CD14-positive monocyte (primary cell): ENCODE measurements at regions not wholly inside any gene's neighbourhood (a gene's known extent, or its start where the extent isn't known, plus 50 kb on each side); places are given as distances from the start of the nearest gene placed in this dataset.
A peak's percentile ranks its signal among the peaks of the same experiment; 100 is the strongest.

ENCODE experiments used
- DNase-seq, 3 donors: peaks; one replicate each; pipeline ENCODE4 v3.0.0-alpha.2; 2011 to 2022
- H2AFZ ChIP-seq: 2 replicates; pipeline ENCODE4 v1.6.0; 2012; ENCODE audit warnings: mild to moderate bottlenecking, low read depth, low read length, inconsistent platforms; ENCODE audit not compliant: insufficient read depth, poor library complexity, severe bottlenecking
- H3K27ac ChIP-seq, 2 donors: 1 replicate in 1 of 2; 2 replicates in 1 of 2; pipeline ENCODE4 v1.5.1; 2012 to 2013; ENCODE audit warnings: low read length in 2 of 2, control low read depth in 1 of 2, inconsistent platforms in 1 of 2, low read depth in 1 of 2, mild to moderate bottlenecking in 1 of 2
- H3K27me3 ChIP-seq, 2 donors: one replicate each; pipeline versions ENCODE4 v1.6.0 to v1.6.1; 2011 to 2013; ENCODE audit warnings: low read length in 2 of 2; ENCODE audit not compliant: control insufficient read depth in 2 of 2, insufficient read depth in 2 of 2
- H3K36me3 ChIP-seq, 2 donors: replicated peaks in 1 of 2; 1 replicate in 1 of 2; 2 replicates in 1 of 2; pipeline versions ENCODE4 v1.5.1 to v1.6.1; 2012 to 2013; ENCODE audit warnings: low read length in 2 of 2, control low read depth in 1 of 2, inconsistent platforms in 1 of 2, mild to moderate bottlenecking in 1 of 2; ENCODE audit not compliant: insufficient read depth in 2 of 2, control insufficient read depth in 1 of 2
- H3K4me1 ChIP-seq, 2 donors: 1 replicate in 1 of 2; 2 replicates in 1 of 2; pipeline versions ENCODE4 v1.5.1 to v1.6.1; 2012 to 2013; ENCODE audit warnings: low read length in 2 of 2, control low read depth in 1 of 2, inconsistent platforms in 1 of 2, mild to moderate bottlenecking in 1 of 2, moderate library complexity in 1 of 2; ENCODE audit not compliant: insufficient read depth in 2 of 2, control insufficient read depth in 1 of 2
- H3K4me2 ChIP-seq: replicated peaks from 2 replicates; pipeline ENCODE3; 2012; ENCODE audit warnings: low read length, moderate library complexity, mild to moderate bottlenecking; ENCODE audit not compliant: poor library complexity, severe bottlenecking; ENCODE audit errors: extremely low read depth
- H3K4me3 ChIP-seq, 3 experiments: fragments of 200-600 bp in 1 of 3; sonication (generic) in 1 of 3; replicated peaks in 1 of 3; 1 replicate in 2 of 3; 2 replicates in 1 of 3; pipeline ENCODE4 v1.5.1; 2011 to 2013; ENCODE audit warnings: low read length in 3 of 3, mild to moderate bottlenecking in 3 of 3, control low read depth in 2 of 3, low read depth in 2 of 3, inconsistent platforms in 1 of 3, moderate library complexity in 1 of 3
- H3K79me2 ChIP-seq: 2 replicates; pipeline ENCODE4 v1.6.0; 2012; ENCODE audit warnings: mild to moderate bottlenecking, control low read depth, inconsistent platforms, low read length, moderate library complexity; ENCODE audit not compliant: insufficient read depth
- H3K9ac ChIP-seq: 2 replicates; pipeline ENCODE4 v1.6.0; 2017; ENCODE audit warnings: low read length, mild to moderate bottlenecking; ENCODE audit not compliant: insufficient read depth, poor library complexity, severe bottlenecking
- H3K9me3 ChIP-seq, 2 donors: replicated peaks in 1 of 2; 1 replicate in 1 of 2; 2 replicates in 1 of 2; pipeline versions ENCODE4 v1.5.1 to v1.6.1; 2012 to 2013; ENCODE audit warnings: low read length in 2 of 2, control low read depth in 1 of 2; ENCODE audit not compliant: control insufficient read depth in 1 of 2, insufficient read depth in 1 of 2
- H4K20me1 ChIP-seq: 2 replicates; pipeline ENCODE4 v1.6.0; 2012; ENCODE audit warnings: mild to moderate bottlenecking, low read length, control low read depth, moderate library complexity; ENCODE audit not compliant: insufficient read depth
- H3K27ac Mint-ChIP-seq, 7 donors: one replicate each; pipeline ENCODE4 v1.8.0; 2020; ENCODE audit warnings: mild to moderate bottlenecking in 7 of 7, mixed read lengths in 7 of 7, moderate library complexity in 6 of 7, inconsistent platforms in 2 of 7
- H3K27me3 Mint-ChIP-seq, 3 donors: one replicate each; pipeline ENCODE4 v1.8.0; 2021 to 2022; ENCODE audit warnings: low read depth in 3 of 3, mild to moderate bottlenecking in 3 of 3, mixed read lengths in 3 of 3, moderate library complexity in 3 of 3, inconsistent platforms in 1 of 3
- H3K36me3 Mint-ChIP-seq, 2 donors: one replicate each; pipeline ENCODE4 v1.8.0; 2020; ENCODE audit warnings: mixed read lengths in 2 of 2, inconsistent platforms in 1 of 2, mild to moderate bottlenecking in 1 of 2
- H3K4me1 Mint-ChIP-seq: one replicate; pipeline ENCODE4 v1.8.0; 2020; ENCODE audit warnings: mild to moderate bottlenecking, mixed read lengths
- H3K4me3 Mint-ChIP-seq, 2 donors: one replicate each; pipeline ENCODE4 v1.8.0; 2020; ENCODE audit warnings: mild to moderate bottlenecking in 2 of 2, mixed read lengths in 2 of 2, moderate library complexity in 1 of 2
- H3K9me3 Mint-ChIP-seq, 7 donors: one replicate each; pipeline ENCODE4 v1.8.0; 2020 to 2022; ENCODE audit warnings: mixed read lengths in 7 of 7, mild to moderate bottlenecking in 6 of 7, moderate library complexity in 6 of 7, inconsistent platforms in 2 of 7
- CTCF ChIP-seq: fragments of 200-600 bp; IDR thresholded peaks from one replicate; pipeline ENCODE4 v1.8.0; 2022; ENCODE audit warnings: antibody characterized with exemption, mild to moderate bottlenecking
- WGBS: methylation state at CpG from one replicate; pipeline ENCODE4 v1.1.5; 2013; ENCODE audit warnings: missing lambda C conversion rate; ENCODE audit not compliant: insufficient coverage; 5-methylcytosine and 5-hydroxymethylcytosine counted together
- intact Hi-C, 2 donors: fragments of 100-400 bp; cut with micrococcal nuclease; formaldehyde crosslinking; loops; one replicate each; pipeline versions ENCODE4 v1.15.0 to v1.15.1; 2023

- H3K9ac ChIP-seq = no peak overlapping the region
- peaks cover 0 to 7% (median 0%) of the 10 kb centered on the region in 3 donors for H3K27me3 Mint-ChIP-seq
- DNase-seq = no peak
- H3K36me3 ChIP-seq = no peaks in the 10 kb centered on the region
- intact Hi-C loops = no loop called here
- H3K27me3 ChIP-seq = no peaks in the 10 kb centered on the region
- TF ChIP-seq CTCF = no peak
- WGBS = 100% methylated on average over 2 of the region's 4 CpGs
- H3K9me3 Mint-ChIP-seq = peaks cover 0 to 7% (median 2%) of the 10 kb centered on the region in 7 donors
- H3K4me2 ChIP-seq = no peak overlapping the region
- H2AFZ ChIP-seq = no peak overlapping the region
- no peaks in the 10 kb centered on the region for H3K4me1 Mint-ChIP-seq
- H3K27ac Mint-ChIP-seq = no peak overlapping the region
- H3K4me3 ChIP-seq = no peak overlapping the region
- H3K4me1 ChIP-seq = no peaks in the 10 kb centered on the region
- peaks cover 0 to 4% of the 10 kb centered on the region in 2 donors for H3K9me3 ChIP-seq
- no peaks in the 10 kb centered on the region for H3K36me3 Mint-ChIP-seq
- no peaks in the 10 kb centered on the region for H4K20me1 ChIP-seq
- H3K27ac ChIP-seq = no peak overlapping the region
- H3K4me3 Mint-ChIP-seq = no peak overlapping the region
- H3K79me2 ChIP-seq = no peaks in the 10 kb centered on the region
These were observed 62.6 kb upstream of the RGL1 start for GRCh38 chr1:183742355-183742754.

GRCh38 chr1:183739741-183740271 lies 65.1 kb upstream of the RGL1 start:
- 90% methylated on average over 2 of the region's 6 CpGs for WGBS
- H3K4me1 Mint-ChIP-seq = peaks cover 2% of the 10 kb centered on the region
- H3K4me1 ChIP-seq = no peaks in the 10 kb centered on the region

More at GRCh38 chr1:183739741-183740271, 65.1 kb upstream of the RGL1 start:
- Histone ChIP-seq H3K27me3 (no peaks in the 10 kb centered on the region), H3K4me3 (no peak overlapping the region), H2AFZ (no peak overlapping the region), H3K79me2 (no peaks in the 10 kb centered on the region), H3K4me2 (no peak overlapping the region), H3K9ac (no peak overlapping the region), H4K20me1 (no peaks in the 10 kb centered on the region), H3K27ac (no peak overlapping the region), H3K9me3 (peaks cover 0 to 4% of the 10 kb centered on the region in 2 donors), H3K36me3 (no peaks in the 10 kb centered on the region)
- no peak for DNase-seq
- Mint-ChIP-seq H3K27me3 (peaks cover 0 to 6% (median 3%) of the 10 kb centered on the region in 3 donors), H3K4me3 (no peak overlapping the region), H3K27ac (peak overlapping the region in 1 of 7 donors; percentile 48), H3K36me3 (no peaks in the 10 kb centered on the region), H3K9me3 (peaks cover 0 to 4% (median 2%) of the 10 kb centered on the region in 7 donors)
- intact Hi-C loops = no loop called here
- TF ChIP-seq CTCF = no peak
